GM23338 (cell line): ENCODE measurements at regions not wholly inside any gene's neighbourhood (a gene's known extent, or its start where the extent isn't known, plus 50 kb on each side); places are given as distances from the start of the nearest gene placed in this dataset.

Source experiments
- CTCF ChIP-seq, 2 experiments: fragments of 200-600 bp in 1 of 2; sonication (generic) in 1 of 2; conservative IDR thresholded peaks; 2 replicates each; pipeline versions ENCODE4 v1.5.1 to v1.6.1; 2016 to 2017; ENCODE audit warnings: antibody characterized with exemption in 2 of 2, low read depth in 2 of 2, mild to moderate bottlenecking in 2 of 2, moderate library complexity in 1 of 2
- POLR2AphosphoS5 ChIP-seq: IDR thresholded peaks from 2 replicates; pipeline ENCODE4 v1.6.1; 2016; ENCODE audit warnings: antibody characterized with exemption, low read depth
- REST ChIP-seq: IDR thresholded peaks from one replicate; pipeline ENCODE4 v1.6.1; 2018; ENCODE audit warnings: antibody characterized with exemption; ENCODE audit not compliant: unreplicated experiment
- ZNF114 ChIP-seq: fragments of 250-450 bp; sonication (Bioruptor Pico); IDR thresholded peaks from 2 replicates; pipeline ENCODE4 v1.5.0; 2020; ENCODE audit warnings: mild to moderate bottlenecking, moderate library complexity

GRCh38 chr3:160150525-160150924, 74.7 kb upstream of the C3orf80 start:
- TF ChIP-seq POLR2AphosphoS5 (no peak), ZNF114 (CRISPR knock-in tag) (no peak), CTCF (conservative IDR thresholded peaks at IDR 0.05; ENCODE audit: low read depth in 2 of 2) (no peak), REST (no peak)
